CD8-positive, alpha-beta memory T cell (primary cell): ENCODE measurements at regions not wholly inside any gene's neighbourhood (a gene's known extent, or its start where the extent isn't known, plus 50 kb on each side); places are given as distances from the start of the nearest gene placed in this dataset.
"Not testable (repeated sequence)": the region's sequence is repeated elsewhere in the genome, so short reads cannot be mapped to it uniquely, and the experiment has no call there.

ENCODE experiments used
- CTCF ChIA-PET: fragments of 350-600 bp; sonication (Branson Sonifier 250); formaldehyde crosslinking; loops from one replicate; lab custom pipeline; 2021; ENCODE audit warnings: antibody characterized with exemption; lab: Charles Lee
- POLR2A ChIA-PET: fragments of 350-600 bp; sonication (Branson Sonifier 250); formaldehyde crosslinking; loops from one replicate; lab custom pipeline; 2021; ENCODE audit warnings: antibody characterized with exemption; lab: Charles Lee
- DNase-seq, 5 donors: peaks; one replicate each; pipeline versions ENCODE4 v3.0.0 to v3.0.0-alpha.2; 2020 to 2022; ENCODE audit warnings: mixed read lengths in 1 of 5
- H3K27ac ChIP-seq: one replicate; pipeline ENCODE4 v1.7.0; 2013; ENCODE audit warnings: low read depth, mild to moderate bottlenecking, low read length, moderate library complexity
- H3K27me3 ChIP-seq: 2 replicates; pipeline ENCODE4 v1.7.0; 2013; ENCODE audit warnings: low read length, mild to moderate bottlenecking; ENCODE audit not compliant: insufficient read depth, poor library complexity, severe bottlenecking
- H3K36me3 ChIP-seq: 2 replicates; pipeline ENCODE4 v1.7.0; 2013; ENCODE audit warnings: mild to moderate bottlenecking, low read length, moderate library complexity; ENCODE audit not compliant: insufficient read depth
- H3K4me1 ChIP-seq: 2 replicates; pipeline ENCODE4 v1.7.0; 2013; ENCODE audit warnings: mild to moderate bottlenecking, low read length, moderate library complexity; ENCODE audit not compliant: insufficient read depth
- H3K4me3 ChIP-seq: 2 replicates; pipeline ENCODE4 v1.7.0; 2013; ENCODE audit warnings: mild to moderate bottlenecking, low read length
- H3K9me3 ChIP-seq: 2 replicates; pipeline ENCODE4 v1.7.0; 2013; ENCODE audit warnings: mild to moderate bottlenecking, low read length
- H3K27ac Mint-ChIP-seq, 8 donors: one replicate each; pipeline ENCODE4 v1.8.0; 2020 to 2021; ENCODE audit warnings: mixed read lengths in 8 of 8, mild to moderate bottlenecking in 6 of 8, inconsistent platforms in 3 of 8, moderate library complexity in 3 of 8
- H3K27me3 Mint-ChIP-seq, 2 donors: one replicate each; pipeline ENCODE4 v1.8.0; 2020 to 2021; ENCODE audit warnings: mixed read lengths in 2 of 2, mild to moderate bottlenecking in 1 of 2, moderate library complexity in 1 of 2
- H3K36me3 Mint-ChIP-seq, 3 donors: one replicate each; pipeline ENCODE4 v1.8.0; 2020 to 2021; ENCODE audit warnings: mixed read lengths in 3 of 3, inconsistent platforms in 1 of 3, mild to moderate bottlenecking in 1 of 3
- H3K4me1 Mint-ChIP-seq, 3 donors: one replicate each; pipeline ENCODE4 v1.8.0; 2020 to 2021; ENCODE audit warnings: mixed read lengths in 3 of 3, inconsistent platforms in 1 of 3, mild to moderate bottlenecking in 1 of 3
- H3K4me3 Mint-ChIP-seq, 7 donors: one replicate each; pipeline ENCODE4 v1.8.0; 2020 to 2021; ENCODE audit warnings: mixed read lengths in 7 of 7, mild to moderate bottlenecking in 6 of 7, moderate library complexity in 4 of 7, inconsistent platforms in 2 of 7
- H3K9me3 Mint-ChIP-seq, 5 donors: one replicate each; pipeline ENCODE4 v1.8.0; 2020 to 2022; ENCODE audit warnings: mixed read lengths in 5 of 5, mild to moderate bottlenecking in 3 of 5, moderate library complexity in 2 of 5, inconsistent platforms in 1 of 5

- Mint-ChIP-seq H3K4me1 (no peaks in the 10 kb centered on the region), H3K36me3 (no peaks in the 10 kb centered on the region), H3K9me3 (peaks cover 0 to 18% (median 3%) of the 10 kb centered on the region in 5 donors), H3K4me3 (no peak overlapping the region), H3K27ac (no peak overlapping the region), H3K27me3 (no peaks in the 10 kb centered on the region)
- H3K27me3 ChIP-seq: no peaks in the 10 kb centered on the region
- H3K9me3 ChIP-seq: no peaks in the 10 kb centered on the region
- H3K27ac ChIP-seq: no peak overlapping the region
- CTCF ChIA-PET: no interaction called here
- POLR2A ChIA-PET: no interaction called here
- no peaks in the 10 kb centered on the region for H3K36me3 ChIP-seq
- H3K4me1 ChIP-seq: no peaks in the 10 kb centered on the region
- no peak for DNase-seq
- H3K4me3 ChIP-seq: no peak overlapping the region
Measured at GRCh38 chr7:109479388-109479787, 909.7 kb downstream of the DNAJB9 start.

- H3K27ac Mint-ChIP-seq, H3K4me1 ChIP-seq, H3K36me3 ChIP-seq, H3K4me3 ChIP-seq, CTCF ChIA-PET, H3K27me3 ChIP-seq, H3K27me3 Mint-ChIP-seq, POLR2A ChIA-PET, H3K36me3 Mint-ChIP-seq, H3K27ac ChIP-seq, H3K4me3 Mint-ChIP-seq, DNase-seq, H3K9me3 ChIP-seq, H3K4me1 Mint-ChIP-seq: not testable (repeated sequence)
- peaks cover 2 to 36% (median 8%) of the 10 kb centered on the region in 5 donors for H3K9me3 Mint-ChIP-seq
Measured at GRCh38 chr7:109490607-109491006, 920.9 kb downstream of the DNAJB9 start.

GRCh38 chr7:109497053-109497452 is 927.4 kb downstream of the DNAJB9 start:
- H3K27ac Mint-ChIP-seq: no peak overlapping the region
- Histone ChIP-seq H3K27me3 (no peaks in the 10 kb centered on the region), H3K9me3 (no peaks in the 10 kb centered on the region), H3K36me3 (no peaks in the 10 kb centered on the region), H3K27ac (no peak overlapping the region), H3K4me1 (no peaks in the 10 kb centered on the region), H3K4me3 (no peak overlapping the region)
- POLR2A ChIA-PET: no interaction called here
- no peak for DNase-seq
- H3K27me3 Mint-ChIP-seq: peaks cover 0 to 1% of the 10 kb centered on the region in 2 donors
- no peaks in the 10 kb centered on the region for H3K36me3 Mint-ChIP-seq
- CTCF ChIA-PET: no interaction called here
- H3K4me3 Mint-ChIP-seq: no peak overlapping the region
- H3K4me1 Mint-ChIP-seq: no peaks in the 10 kb centered on the region
- peaks cover 2 to 36% (median 9%) of the 10 kb centered on the region in 5 donors for H3K9me3 Mint-ChIP-seq

GRCh38 chr7:109498131-109498530 is 928.5 kb downstream of the DNAJB9 start:
- Mint-ChIP-seq H3K27me3 (peaks cover 0 to 1% of the 10 kb centered on the region in 2 donors), H3K27ac (no peak overlapping the region), H3K9me3 (peaks cover under 1 to 30% (median 7%) of the 10 kb centered on the region in 5 donors), H3K36me3 (no peaks in the 10 kb centered on the region), H3K4me3 (no peak overlapping the region), H3K4me1 (no peaks in the 10 kb centered on the region)
- no peak for DNase-seq
- ChIA-PET CTCF (interaction anchor here (1.1 kb wide), 1 partner anchor 9 kb away, joined by 3 read pairs; no protein-coding TSS in a partner anchor), POLR2A (no interaction called here)
- Histone ChIP-seq H3K27ac (no peak overlapping the region), H3K9me3 (no peaks in the 10 kb centered on the region), H3K4me1 (no peaks in the 10 kb centered on the region), H3K4me3 (no peak overlapping the region), H3K36me3 (no peaks in the 10 kb centered on the region), H3K27me3 (no peaks in the 10 kb centered on the region)

- Histone ChIP-seq H3K27ac (no peak overlapping the region), H3K4me1 (no peaks in the 10 kb centered on the region), H3K4me3 (no peak overlapping the region), H3K27me3 (no peaks in the 10 kb centered on the region), H3K36me3 (no peaks in the 10 kb centered on the region), H3K9me3 (no peaks in the 10 kb centered on the region)
- ChIA-PET CTCF (no interaction called here), POLR2A (no interaction called here)
- peaks cover 2 to 27% (median 6%) of the 10 kb centered on the region in 5 donors for H3K9me3 Mint-ChIP-seq
- no peak for DNase-seq
- no peak overlapping the region for H3K27ac Mint-ChIP-seq
- no peaks in the 10 kb centered on the region for H3K36me3 Mint-ChIP-seq
- peaks cover 0 to 1% of the 10 kb centered on the region in 2 donors for H3K27me3 Mint-ChIP-seq
- no peaks in the 10 kb centered on the region for H3K4me1 Mint-ChIP-seq
- H3K4me3 Mint-ChIP-seq: no peak overlapping the region
Measured at GRCh38 chr7:109503421-109503820, 933.7 kb downstream of the DNAJB9 start.

- ChIA-PET CTCF (no interaction called here), POLR2A (no interaction called here)
- Histone ChIP-seq H3K36me3 (no peaks in the 10 kb centered on the region), H3K9me3 (no peaks in the 10 kb centered on the region), H3K27ac (no peak overlapping the region), H3K27me3 (no peaks in the 10 kb centered on the region), H3K4me1 (no peaks in the 10 kb centered on the region), H3K4me3 (no peak overlapping the region)
- no peaks in the 10 kb centered on the region for H3K4me1 Mint-ChIP-seq
- no peaks in the 10 kb centered on the region for H3K27me3 Mint-ChIP-seq
- no peak overlapping the region for H3K4me3 Mint-ChIP-seq
- peaks cover 0 to 13% (median 3%) of the 10 kb centered on the region in 5 donors for H3K9me3 Mint-ChIP-seq
- DNase-seq: no peak
- H3K36me3 Mint-ChIP-seq: no peaks in the 10 kb centered on the region
- H3K27ac Mint-ChIP-seq: no peak overlapping the region
Measured at GRCh38 chr7:109522585-109522984, 952.9 kb downstream of the DNAJB9 start.

GRCh38 chr7:109527833-109528232 is 958.2 kb downstream of the DNAJB9 start:
- CTCF ChIA-PET: no interaction called here
- H3K27ac Mint-ChIP-seq: no peak overlapping the region
- Histone ChIP-seq H3K4me3 (no peak overlapping the region), H3K36me3 (no peaks in the 10 kb centered on the region), H3K27me3 (no peaks in the 10 kb centered on the region), H3K27ac (no peak overlapping the region), H3K4me1 (no peaks in the 10 kb centered on the region), H3K9me3 (no peaks in the 10 kb centered on the region)
- H3K36me3 Mint-ChIP-seq: no peaks in the 10 kb centered on the region
- POLR2A ChIA-PET: no interaction called here
- DNase-seq: no peak
- no peaks in the 10 kb centered on the region for H3K4me1 Mint-ChIP-seq
- no peaks in the 10 kb centered on the region for H3K27me3 Mint-ChIP-seq
- no peak overlapping the region for H3K4me3 Mint-ChIP-seq
- H3K9me3 Mint-ChIP-seq: peaks cover 0 to 7% (median 4%) of the 10 kb centered on the region in 5 donors

- CTCF ChIA-PET: no interaction called here
- Histone ChIP-seq H3K27me3 (no peaks in the 10 kb centered on the region), H3K4me1 (no peaks in the 10 kb centered on the region), H3K36me3 (no peaks in the 10 kb centered on the region), H3K4me3 (no peak overlapping the region), H3K9me3 (no peaks in the 10 kb centered on the region), H3K27ac (no peak overlapping the region)
- no peak overlapping the region for H3K27ac Mint-ChIP-seq
- no peaks in the 10 kb centered on the region for H3K36me3 Mint-ChIP-seq
- H3K4me1 Mint-ChIP-seq: no peaks in the 10 kb centered on the region
- POLR2A ChIA-PET: no interaction called here
- H3K4me3 Mint-ChIP-seq: no peak overlapping the region
- H3K27me3 Mint-ChIP-seq: no peaks in the 10 kb centered on the region
- DNase-seq: no peak
- peaks cover 0 to 11% (median 4%) of the 10 kb centered on the region in 5 donors for H3K9me3 Mint-ChIP-seq
Measured at GRCh38 chr7:109529712-109530111, 960.0 kb downstream of the DNAJB9 start.
